ENCODE measurements at regions not wholly inside any gene's neighbourhood (a gene's known extent, or its start where the extent isn't known, plus 50 kb on each side); places are given as distances from the start of the nearest gene placed in this dataset.

GRCh38 chr12:34190054-34190453 is 167.8 kb downstream of the ALG10 start:
- TF ChIP-seq CTCF (IDR thresholded peaks at IDR 0.05) = no peak
- TF ChIP-seq EZH2 (IDR thresholded peaks at IDR 0.05) = no peak
